GM12891 (cell line): ENCODE measurements at regions not wholly inside any gene's neighbourhood (a gene's known extent, or its start where the extent isn't known, plus 50 kb on each side); places are given as distances from the start of the nearest gene placed in this dataset.

ENCODE experiments used
- PAX5 ChIP-seq: IDR thresholded peaks from 2 replicates; pipeline ENCODE4 v1.6.1; 2011; ENCODE audit warnings: low read length, moderate library complexity, mild to moderate bottlenecking; ENCODE audit not compliant: insufficient read depth, severe bottlenecking
- POLR2A ChIP-seq: IDR thresholded peaks from 2 replicates; pipeline ENCODE4 v1.6.1; 2011; ENCODE audit warnings: low read depth, low read length, control low read depth
- POLR2AphosphoS5 ChIP-seq: IDR thresholded peaks from 2 replicates; pipeline ENCODE4 v1.6.1; 2011; ENCODE audit warnings: low read depth, low read length, control low read depth
- POU2F2 ChIP-seq: IDR thresholded peaks from 2 replicates; pipeline ENCODE4 v1.6.1; 2011; ENCODE audit warnings: low read depth, mild to moderate bottlenecking, control low read depth, low read length, moderate library complexity
- SPI1 ChIP-seq: IDR thresholded peaks from 2 replicates; pipeline ENCODE4 v1.6.1; 2011; ENCODE audit warnings: low read depth, low read length, control low read depth
- TAF1 ChIP-seq: IDR thresholded peaks from 2 replicates; pipeline ENCODE4 v1.6.1; 2011; ENCODE audit warnings: low read depth, low read length, control low read depth

- TF ChIP-seq POLR2AphosphoS5, result no peak
- no peak for TF ChIP-seq POLR2A
- TF ChIP-seq TAF1, result no peak
- TF ChIP-seq SPI1, result no peak
- TF ChIP-seq PAX5, result no peak
- no peak for TF ChIP-seq POU2F2
Observed at GRCh38 chr2:107645586-107645985, 181.1 kb upstream of the RGPD4 start.
